IMR-90 (cell line): ENCODE measurements at regions not wholly inside any gene's neighbourhood (a gene's known extent, or its start where the extent isn't known, plus 50 kb on each side); places are given as distances from the start of the nearest gene placed in this dataset.

Experiments used
- NFE2L2 ChIP-seq: fragments of 150-350 bp; IDR thresholded peaks from 2 replicates; pipeline ENCODE4 v1.6.1; 2016; ENCODE audit warnings: low read depth, mild to moderate bottlenecking, low read length
- POLR2A ChIP-seq: IDR thresholded peaks from 2 replicates; pipeline ENCODE4 v1.6.1; 2012; ENCODE audit warnings: mild to moderate bottlenecking, low read depth, low read length
- RCOR1 ChIP-seq: IDR thresholded peaks from 2 replicates; pipeline ENCODE4 v1.6.1; 2012; ENCODE audit warnings: mild to moderate bottlenecking, low read length, improper control_type of control experiment; ENCODE audit not compliant: insufficient replicate concordance
- RFX5 ChIP-seq: IDR thresholded peaks from 2 replicates; pipeline ENCODE4 v1.8.0; 2012; ENCODE audit warnings: low read depth, mild to moderate bottlenecking, low read length, moderate library complexity
- SMC3 ChIP-seq: fragments of 150-350 bp; IDR thresholded peaks from 2 replicates; pipeline ENCODE4 v1.6.1; 2016; ENCODE audit warnings: low read depth, mild to moderate bottlenecking, antibody characterized with exemption, low read length, moderate library complexity
- TF ChIP-seq, protein P1 (sequence below): conservative IDR thresholded peaks from 2 replicates; pipeline ENCODE4 v1.5.1; 2012; ENCODE audit warnings: mild to moderate bottlenecking, low read depth, low read length, improper control_type of control experiment
- TF ChIP-seq, protein P2 (sequence below): fragments of 150-350 bp; IDR thresholded peaks from 2 replicates; pipeline ENCODE4 v1.6.1; 2016; ENCODE audit warnings: low read depth, mild to moderate bottlenecking, low read length, moderate library complexity, borderline replicate concordance

DNA sequence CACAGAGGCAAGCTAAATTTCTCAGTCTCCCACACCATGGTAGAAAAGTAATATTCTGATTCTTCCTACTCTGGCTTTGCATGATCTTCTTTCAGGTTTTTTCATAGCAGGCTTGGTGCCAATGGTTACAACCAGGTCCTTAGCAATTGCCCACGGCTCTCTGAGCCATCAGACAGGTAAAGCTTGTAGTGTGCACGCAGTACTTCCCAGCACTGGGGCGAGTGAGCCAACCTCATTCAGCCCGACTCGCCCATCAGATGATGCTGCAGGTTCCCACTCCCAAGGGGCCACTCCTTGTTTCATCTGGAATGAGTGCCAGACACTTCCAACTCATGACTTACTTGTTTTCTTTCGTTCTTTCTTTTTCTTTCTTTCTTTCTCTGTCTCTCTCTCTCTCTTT lies 78.3 kb downstream of the PERP start:
- TF ChIP-seq, protein P1, sequence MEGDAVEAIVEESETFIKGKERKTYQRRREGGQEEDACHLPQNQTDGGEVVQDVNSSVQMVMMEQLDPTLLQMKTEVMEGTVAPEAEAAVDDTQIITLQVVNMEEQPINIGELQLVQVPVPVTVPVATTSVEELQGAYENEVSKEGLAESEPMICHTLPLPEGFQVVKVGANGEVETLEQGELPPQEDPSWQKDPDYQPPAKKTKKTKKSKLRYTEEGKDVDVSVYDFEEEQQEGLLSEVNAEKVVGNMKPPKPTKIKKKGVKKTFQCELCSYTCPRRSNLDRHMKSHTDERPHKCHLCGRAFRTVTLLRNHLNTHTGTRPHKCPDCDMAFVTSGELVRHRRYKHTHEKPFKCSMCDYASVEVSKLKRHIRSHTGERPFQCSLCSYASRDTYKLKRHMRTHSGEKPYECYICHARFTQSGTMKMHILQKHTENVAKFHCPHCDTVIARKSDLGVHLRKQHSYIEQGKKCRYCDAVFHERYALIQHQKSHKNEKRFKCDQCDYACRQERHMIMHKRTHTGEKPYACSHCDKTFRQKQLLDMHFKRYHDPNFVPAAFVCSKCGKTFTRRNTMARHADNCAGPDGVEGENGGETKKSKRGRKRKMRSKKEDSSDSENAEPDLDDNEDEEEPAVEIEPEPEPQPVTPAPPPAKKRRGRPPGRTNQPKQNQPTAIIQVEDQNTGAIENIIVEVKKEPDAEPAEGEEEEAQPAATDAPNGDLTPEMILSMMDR, result no peak
- TF ChIP-seq RCOR1 (no peak), RFX5 (no peak), POLR2A (no peak), SMC3 (no peak), NFE2L2 (no peak)
- TF ChIP-seq, protein P2, sequence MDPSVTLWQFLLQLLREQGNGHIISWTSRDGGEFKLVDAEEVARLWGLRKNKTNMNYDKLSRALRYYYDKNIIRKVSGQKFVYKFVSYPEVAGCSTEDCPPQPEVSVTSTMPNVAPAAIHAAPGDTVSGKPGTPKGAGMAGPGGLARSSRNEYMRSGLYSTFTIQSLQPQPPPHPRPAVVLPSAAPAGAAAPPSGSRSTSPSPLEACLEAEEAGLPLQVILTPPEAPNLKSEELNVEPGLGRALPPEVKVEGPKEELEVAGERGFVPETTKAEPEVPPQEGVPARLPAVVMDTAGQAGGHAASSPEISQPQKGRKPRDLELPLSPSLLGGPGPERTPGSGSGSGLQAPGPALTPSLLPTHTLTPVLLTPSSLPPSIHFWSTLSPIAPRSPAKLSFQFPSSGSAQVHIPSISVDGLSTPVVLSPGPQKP, result no peak
